ENCODE measurements at regions not wholly inside any gene's neighbourhood (a gene's known extent, or its start where the extent isn't known, plus 50 kb on each side); places are given as distances from the start of the nearest gene placed in this dataset.

DNA sequence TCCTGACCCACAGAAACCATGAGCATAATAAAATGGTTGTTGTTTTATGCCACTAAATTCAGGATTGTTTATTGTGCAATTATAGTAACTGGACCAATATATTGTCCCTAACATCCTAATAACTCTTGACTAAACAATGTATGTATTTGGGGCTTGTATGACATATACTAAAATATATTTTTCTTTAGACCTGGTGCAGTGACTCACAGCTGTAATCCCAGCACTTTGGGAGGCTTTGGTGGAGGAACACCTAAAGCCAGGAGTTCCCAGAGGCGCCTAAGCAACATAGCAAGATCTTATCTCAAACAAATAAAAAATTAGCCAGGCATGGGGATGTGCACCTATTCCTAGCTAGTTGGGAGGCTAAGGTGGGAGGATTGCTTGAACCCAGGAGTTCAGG is 180.4 kb downstream of the SUCNR1 start:
- no peak for DNase-seq

- no peak for DNase-seq
Measured at GRCh38 chr3:152054315-152054714, 180.9 kb downstream of the SUCNR1 start.

DNA sequence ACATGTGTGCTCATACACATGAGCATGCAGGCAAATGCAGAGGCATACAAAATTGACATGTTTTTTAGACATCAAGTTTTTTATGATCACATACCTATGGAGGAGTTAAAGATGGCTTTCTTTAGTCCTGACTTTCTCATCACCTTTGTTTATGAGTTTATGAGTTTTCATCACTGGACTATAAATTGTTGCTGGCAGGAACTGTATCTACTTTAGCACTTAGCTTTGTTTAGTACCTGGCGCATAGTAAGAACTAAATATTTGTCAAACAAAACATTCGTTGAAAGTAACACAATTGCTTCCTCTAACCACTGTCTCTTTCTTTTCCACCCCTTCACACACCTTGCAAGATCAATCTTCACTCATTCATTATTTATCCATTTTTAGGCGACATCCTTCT is 182.6 kb downstream of the SUCNR1 start:
- DNase-seq: no peak

DNA sequence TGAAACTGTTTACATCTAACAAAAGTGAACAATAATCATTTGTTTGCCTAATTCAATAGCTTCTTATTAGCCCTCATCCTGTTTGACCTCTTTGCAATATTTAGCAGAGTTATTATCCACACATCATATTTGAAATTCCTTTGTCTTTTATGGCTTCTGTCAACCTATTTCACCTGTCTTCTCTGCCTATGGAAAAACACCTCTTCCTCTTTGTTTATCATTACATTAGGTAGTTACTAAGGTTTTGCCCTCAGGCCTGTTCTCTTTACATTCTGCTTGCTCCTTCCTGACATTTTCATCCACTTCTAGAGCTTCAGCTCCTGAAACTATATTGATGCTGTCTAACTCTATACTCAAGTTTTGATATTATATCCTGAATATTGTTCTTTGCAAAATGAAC is 183.0 kb downstream of the SUCNR1 start:
- no peak for DNase-seq

GRCh38 chr3:152056987-152057386 is 183.5 kb downstream of the SUCNR1 start:
- no peak for DNase-seq

GRCh38 chr3:152058856-152059255 is 185.4 kb downstream of the SUCNR1 start:
- no peak for DNase-seq

GRCh38 chr3:152060701-152061100 is 187.3 kb downstream of the SUCNR1 start:
- no peak for DNase-seq

DNA sequence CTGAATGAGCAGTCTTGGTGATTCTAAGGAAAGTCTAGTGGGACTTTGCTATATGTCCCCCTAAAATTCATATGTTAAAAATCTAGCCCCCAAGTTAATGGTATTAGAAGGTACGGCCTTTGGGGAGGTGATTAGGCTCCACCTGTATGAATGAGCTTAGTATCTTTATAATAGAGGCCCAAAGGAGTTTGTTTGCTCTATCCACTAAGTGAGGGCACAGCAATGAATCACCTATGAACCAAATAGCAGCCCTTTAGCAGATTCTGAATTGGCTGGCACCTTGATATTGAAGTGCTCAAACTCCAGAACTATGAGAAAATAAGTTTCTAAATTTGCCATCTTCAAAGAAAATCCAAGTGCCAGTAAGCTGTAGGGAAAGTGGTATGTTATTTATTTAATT is 187.9 kb downstream of the SUCNR1 start:
- no peak for DNase-seq

- no peak for DNase-seq
Measured at GRCh38 chr3:152069871-152070270, 196.4 kb downstream of the SUCNR1 start.

GRCh38 chr3:152071315-152071714 is 197.4 kb upstream of the MBNL1 start:
- DNase-seq: no peak

DNA sequence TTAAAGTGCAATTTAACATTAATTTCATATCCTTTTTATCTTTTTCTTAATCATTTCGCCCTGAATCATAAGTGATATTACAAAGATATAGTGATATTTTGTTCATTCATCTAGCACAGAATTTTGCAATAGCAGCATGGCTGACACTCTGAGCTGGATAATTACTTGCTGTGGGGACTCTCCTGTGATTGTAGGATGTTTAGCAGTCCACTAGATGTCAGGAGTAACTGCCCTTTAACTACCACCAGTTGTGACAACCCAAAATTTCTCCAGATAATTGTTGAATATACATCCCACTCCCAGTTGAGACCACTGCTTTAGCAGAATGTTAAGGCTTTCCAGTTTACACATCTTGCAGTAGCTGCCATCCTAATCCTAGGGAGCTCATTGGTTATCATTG is 196.8 kb upstream of the MBNL1 start:
- no peak for DNase-seq

- DNase-seq: no peak
Measured at GRCh38 chr3:152073267-152073666, 195.5 kb upstream of the MBNL1 start.

DNA sequence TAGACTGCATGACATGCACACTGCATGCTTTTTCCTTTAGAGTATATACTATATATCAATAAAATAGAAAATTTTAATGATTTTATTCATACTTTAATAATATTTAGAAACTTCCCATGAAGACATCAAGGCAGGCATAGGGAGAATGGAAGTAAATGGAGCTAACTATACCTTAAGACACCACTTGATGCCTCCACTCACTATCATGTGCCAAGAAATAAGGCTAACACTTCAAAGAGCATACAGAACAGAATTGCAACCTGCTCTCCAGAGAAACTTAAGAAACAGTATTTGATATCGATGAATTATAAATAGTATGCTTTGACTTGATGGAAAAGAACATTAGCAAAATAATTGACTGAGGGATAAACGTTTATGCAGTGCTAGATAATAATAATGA is 192.6 kb upstream of the MBNL1 start:
- DNase-seq: no peak

- DNase-seq: no peak
Measured at GRCh38 chr3:152079980-152080379, 188.7 kb upstream of the MBNL1 start.

- DNase-seq: no peak
Measured at GRCh38 chr3:152083135-152083534, 185.6 kb upstream of the MBNL1 start.

DNA sequence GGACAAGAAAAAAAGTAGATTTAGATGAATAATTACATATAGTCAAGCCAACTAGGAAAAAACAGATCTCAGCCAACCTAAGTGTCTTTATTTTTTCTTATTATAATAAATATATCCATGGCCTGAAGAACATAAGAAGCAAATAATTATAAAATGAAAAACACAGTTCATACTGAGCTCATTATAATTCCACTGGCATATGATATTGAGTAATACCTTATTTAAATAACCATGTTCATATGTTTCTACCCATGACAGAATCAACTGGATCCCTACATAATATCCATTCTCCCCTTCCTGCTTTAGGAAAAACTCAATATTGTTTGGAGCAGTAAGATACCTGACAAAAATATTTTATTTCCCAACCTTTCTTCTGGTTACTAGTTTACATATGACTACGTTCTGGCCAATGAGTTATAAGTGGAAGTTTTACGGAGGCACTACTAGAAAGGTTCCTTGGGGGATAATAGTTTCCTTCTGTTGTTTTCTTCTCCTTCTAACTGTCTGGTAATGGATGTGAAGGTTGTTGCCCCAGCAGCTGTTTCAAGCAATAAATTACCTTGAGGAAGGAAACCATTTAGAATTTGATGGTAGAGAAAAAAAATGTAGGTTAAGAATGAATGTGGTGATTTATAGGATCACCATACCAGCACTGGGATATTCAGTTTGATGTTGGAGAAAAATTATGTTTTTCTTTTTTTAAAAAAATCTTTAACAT is 184.1 kb upstream of the MBNL1 start:
- DNase-seq: no peak

GRCh38 chr3:152087153-152087552 is 181.6 kb upstream of the MBNL1 start:
- no peak for DNase-seq

GRCh38 chr3:152089528-152089927 is 179.2 kb upstream of the MBNL1 start:
- DNase-seq: no peak

DNA sequence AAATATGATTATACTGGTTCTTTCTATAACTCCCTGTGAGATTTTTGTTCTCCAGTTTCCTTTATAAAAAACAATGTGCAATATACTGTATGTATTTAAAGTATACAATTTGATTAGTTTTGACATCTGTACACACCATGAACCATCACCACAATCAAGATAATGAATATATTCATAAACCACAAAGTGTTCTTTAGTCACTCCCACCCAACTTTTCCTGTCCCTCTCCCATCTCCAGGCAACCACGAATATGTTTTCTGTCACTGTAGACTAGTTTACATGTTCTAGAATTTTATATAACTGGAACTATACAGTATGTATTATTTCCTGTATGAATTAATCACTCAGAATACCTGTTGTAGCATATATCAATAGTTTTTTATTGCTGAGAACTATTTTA is 177.0 kb upstream of the MBNL1 start:
- no peak for DNase-seq

- no peak for DNase-seq
Measured at GRCh38 chr3:152093901-152094300, 174.8 kb upstream of the MBNL1 start.

DNA sequence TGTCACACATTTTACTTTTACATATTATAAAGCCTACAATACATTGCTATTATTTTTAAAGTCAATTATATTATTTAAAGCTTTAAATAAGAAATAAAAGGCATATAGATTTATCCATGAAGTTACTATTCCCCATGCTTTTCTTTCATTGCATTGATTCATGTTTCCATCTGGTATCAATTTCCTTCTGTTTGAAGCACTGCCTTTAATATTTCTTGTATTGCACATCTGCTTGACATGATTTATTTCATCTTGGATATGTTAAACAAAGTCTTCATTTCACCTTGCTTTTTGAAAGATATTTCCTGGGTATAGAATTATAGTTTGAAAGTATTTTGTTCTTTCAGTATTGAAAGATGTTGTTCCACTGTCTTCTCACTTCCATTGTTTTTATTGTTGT is 174.3 kb upstream of the MBNL1 start:
- DNase-seq: no peak

DNA sequence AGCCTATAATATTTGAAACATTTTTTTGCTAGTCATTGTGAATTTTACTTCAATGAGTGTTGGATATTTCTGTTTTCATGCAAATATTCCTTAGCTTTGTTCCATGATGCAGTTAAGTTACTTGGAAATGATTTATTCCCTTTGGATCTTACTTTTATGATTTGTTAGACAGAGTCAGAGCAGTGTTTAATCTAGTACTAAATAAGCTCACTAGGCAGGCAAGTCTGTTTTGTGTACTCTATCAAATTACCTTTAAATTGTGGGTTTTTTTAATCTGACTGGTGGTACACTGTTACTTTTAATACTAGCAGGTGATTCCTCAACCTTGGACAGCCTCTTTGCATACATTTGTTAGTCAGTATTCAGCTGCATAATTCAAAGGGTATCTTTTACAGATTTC is 173.3 kb upstream of the MBNL1 start:
- DNase-seq: no peak

DNA sequence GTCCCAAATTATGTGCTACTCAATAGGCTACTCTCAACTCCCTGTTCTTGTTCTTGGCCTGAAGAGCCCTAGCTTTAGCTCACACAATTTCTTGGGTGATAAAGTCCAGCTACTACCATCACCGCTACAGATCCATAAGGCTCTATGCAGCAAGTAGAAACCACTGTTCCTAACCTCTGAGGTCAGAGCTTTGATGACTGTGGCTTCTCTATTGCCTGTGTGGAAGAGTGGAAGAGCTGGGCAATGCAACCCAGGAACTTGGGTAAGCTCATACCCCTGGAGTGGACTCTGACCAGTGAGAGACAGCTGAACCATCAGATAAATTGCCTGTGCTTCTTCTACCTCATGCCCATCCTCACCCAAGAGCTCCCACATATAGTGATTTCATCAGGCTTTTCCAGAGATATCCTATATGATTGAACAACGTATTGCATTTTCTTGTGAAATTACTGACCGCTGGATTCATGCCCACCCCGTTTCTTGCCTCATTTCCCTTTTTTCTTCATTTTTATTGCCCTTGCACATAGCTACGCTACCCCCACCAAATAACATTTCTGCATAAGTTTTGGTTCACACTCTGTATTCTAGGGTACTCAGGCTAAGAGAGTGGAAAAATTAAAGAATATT is 172.3 kb upstream of the MBNL1 start:
- no peak for DNase-seq

DNA sequence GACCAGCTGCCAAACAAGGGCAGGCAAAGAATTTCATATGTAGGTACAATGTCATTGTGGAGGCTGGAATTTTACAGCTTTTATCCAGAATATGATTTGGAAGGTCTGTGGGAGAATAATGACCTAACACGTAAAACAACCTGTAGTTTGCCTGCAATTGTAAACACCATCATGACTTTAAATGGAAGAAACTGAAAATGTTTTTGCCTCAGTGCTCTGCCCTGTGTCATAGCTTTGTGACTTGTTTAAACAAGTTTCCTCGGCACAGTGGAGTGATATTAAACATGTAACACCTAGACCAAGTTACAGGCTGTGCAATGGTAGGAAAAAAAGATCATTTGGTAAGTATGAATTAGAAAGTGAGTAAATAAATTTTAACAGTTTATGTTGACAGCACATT is 171.6 kb upstream of the MBNL1 start:
- DNase-seq: no peak

Data from amygdala (tissue), 56 donors.